Neural cell (in vitro differentiated cells): ENCODE measurements at regions not wholly inside any gene's neighbourhood (a gene's known extent, or its start where the extent isn't known, plus 50 kb on each side); places are given as distances from the start of the nearest gene placed in this dataset.

Experiments
- H2AFZ ChIP-seq: fragments of 200-600, 300-800 bp; sonication (generic), shearing (Covaris generic); 2 replicates; pipeline ENCODE4 v1.6.0; 2014; ENCODE audit warnings: low read depth, mild to moderate bottlenecking, antibody characterized with exemption, low read length, moderate library complexity
- H3F3A ChIP-seq: fragments of 200-600 bp; shearing (Covaris generic); 2 replicates; pipeline ENCODE4 v1.6.1; 2016; ENCODE audit warnings: mild to moderate bottlenecking, moderate library complexity, mixed read lengths, antibody characterized with exemption, low read length; ENCODE audit not compliant: insufficient read depth, poor library complexity, severe bottlenecking
- H3K27ac ChIP-seq: fragments of 200-600, 300-800 bp; sonication (generic), shearing (Covaris generic); 2 replicates; pipeline ENCODE4 v1.5.1; 2014; ENCODE audit warnings: mild to moderate bottlenecking, low read length, moderate library complexity
- H3K27me3 ChIP-seq: fragments of 300-800, 200-600 bp; sonication (generic), shearing (Covaris generic); 2 replicates; pipeline ENCODE4 v1.6.0; 2014; ENCODE audit warnings: mild to moderate bottlenecking, low read depth, low read length, moderate library complexity; ENCODE audit not compliant: insufficient read depth
- H3K36me3 ChIP-seq: fragments of 300-800, 200-600 bp; sonication (generic), shearing (Covaris generic); 2 replicates; pipeline ENCODE4 v1.5.1; 2014; ENCODE audit warnings: mild to moderate bottlenecking, antibody characterized with exemption, low read length, moderate library complexity; ENCODE audit not compliant: insufficient read depth
- H3K4me2 ChIP-seq: fragments of 300-800, 200-600 bp; sonication (generic), shearing (Covaris generic); 2 replicates; pipeline ENCODE4 v1.6.0; 2014; ENCODE audit warnings: mild to moderate bottlenecking, low read length
- H3K4me3 ChIP-seq: fragments of 300-800, 200-600 bp; sonication (generic), shearing (Covaris generic); 2 replicates; pipeline ENCODE4 v1.5.1; 2014; ENCODE audit warnings: mild to moderate bottlenecking, low read length, moderate library complexity
- H3K79me2 ChIP-seq: fragments of 200-600 bp; shearing (Covaris generic); replicated peaks from 2 replicates; pipeline ENCODE4 v1.6.0; 2014; ENCODE audit warnings: mild to moderate bottlenecking, low read length, moderate library complexity; ENCODE audit not compliant: insufficient read depth
- H3K9ac ChIP-seq: fragments of 300-800, 200-600 bp; sonication (generic), shearing (Covaris generic); 2 replicates; pipeline ENCODE4 v1.6.1; 2016; ENCODE audit warnings: mild to moderate bottlenecking, low read length, mixed read lengths
- H3K9me2 ChIP-seq: fragments of 200-600 bp; shearing (Covaris generic); 2 replicates; pipeline ENCODE4 v1.6.1; 2016; ENCODE audit warnings: mild to moderate bottlenecking, low read length, mixed read lengths; ENCODE audit not compliant: insufficient read depth
- H3K9me3 ChIP-seq: fragments of 200-600, 300-800 bp; sonication (generic), shearing (Covaris generic); 2 replicates; pipeline ENCODE4 v1.6.1; 2016; ENCODE audit warnings: mild to moderate bottlenecking, mixed run types, low read length, moderate library complexity, mixed read lengths
- H4K20me1 ChIP-seq: fragments of 200-600 bp; shearing (Covaris generic); 2 replicates; pipeline ENCODE4 v1.6.1; 2016; ENCODE audit warnings: mild to moderate bottlenecking, mixed run types; ENCODE audit not compliant: insufficient read depth
- CTCF ChIP-seq: fragments of 450-650 bp; IDR thresholded peaks from 2 replicates; pipeline ENCODE4 v1.5.1; 2014; ENCODE audit warnings: antibody characterized with exemption, mild to moderate bottlenecking, moderate library complexity; ENCODE audit not compliant: poor library complexity, severe bottlenecking
- EP300 ChIP-seq: fragments of 450-650 bp; conservative IDR thresholded peaks from 2 replicates; pipeline ENCODE4 v1.6.1; 2014; ENCODE audit warnings: antibody characterized with exemption, mild to moderate bottlenecking, moderate library complexity; ENCODE audit not compliant: poor library complexity, severe bottlenecking
- EZH2 ChIP-seq: fragments of 200-600, 300-800 bp; shearing (Covaris generic), sonication (generic); IDR thresholded peaks from 2 replicates; pipeline ENCODE4 v1.6.1; 2014; ENCODE audit warnings: antibody characterized with exemption, low read length, borderline replicate concordance, mild to moderate bottlenecking; ENCODE audit not compliant: insufficient read depth, poor library complexity, severe bottlenecking
- MXI1 ChIP-seq: fragments of 450-650 bp; conservative IDR thresholded peaks from 2 replicates; pipeline ENCODE4 v1.6.1; 2014; ENCODE audit warnings: antibody characterized with exemption, mild to moderate bottlenecking; ENCODE audit not compliant: poor library complexity, severe bottlenecking
- POLR2AphosphoS5 ChIP-seq: IDR thresholded peaks from 2 replicates; pipeline ENCODE4 v1.6.1; 2012
- RAD21 ChIP-seq: fragments of 450-650 bp; conservative IDR thresholded peaks from 2 replicates; pipeline ENCODE4 v1.6.1; 2014; ENCODE audit warnings: antibody characterized with exemption, mild to moderate bottlenecking, moderate library complexity
- REST ChIP-seq: IDR thresholded peaks from 2 replicates; pipeline ENCODE4 v1.6.1; 2012; ENCODE audit warnings: borderline replicate concordance
- SMC3 ChIP-seq: fragments of 450-650 bp; conservative IDR thresholded peaks from 2 replicates; pipeline ENCODE4 v1.6.1; 2014; ENCODE audit warnings: antibody characterized with exemption, mild to moderate bottlenecking, moderate library complexity; ENCODE audit not compliant: poor library complexity
- TAF1 ChIP-seq: IDR thresholded peaks from 2 replicates; pipeline ENCODE4 v1.6.1; 2012; ENCODE audit warnings: low read depth

GRCh38 chr1:190599670-190600069, 122.0 kb upstream of the BRINP3 start:
- Histone ChIP-seq H3K9me3 (no peaks in the 10 kb centered on the region), H3K27me3 (no peaks in the 10 kb centered on the region), H3K79me2 (no peaks in the 10 kb centered on the region), H3K27ac (no peak overlapping the region), H3K9ac (no peak overlapping the region), H4K20me1 (no peaks in the 10 kb centered on the region), H3K9me2 (no peaks in the 10 kb centered on the region), H3K4me3 (no peak overlapping the region), H3F3A (no peaks in the 10 kb centered on the region), H3K4me2 (no peak overlapping the region), H2AFZ (no peak overlapping the region), H3K36me3 (no peaks in the 10 kb centered on the region)
- TF ChIP-seq SMC3 (no peak), RAD21 (no peak), EP300 (no peak)

- no peaks in the 10 kb centered on the region for H3K36me3 ChIP-seq
- no peaks in the 10 kb centered on the region for H3K9me2 ChIP-seq
- H3F3A ChIP-seq, result no peaks in the 10 kb centered on the region
These were observed 124.7 kb upstream of the BRINP3 start for GRCh38 chr1:190602325-190602724.

More at GRCh38 chr1:190602325-190602724, 124.7 kb upstream of the BRINP3 start:
- Histone ChIP-seq H3K79me2 (no peaks in the 10 kb centered on the region), H3K27ac (no peak overlapping the region), H3K4me3 (no peak overlapping the region), H2AFZ (no peak overlapping the region), H4K20me1 (no peaks in the 10 kb centered on the region), H3K4me2 (no peak overlapping the region), H3K9ac (no peak overlapping the region), H3K9me3 (no peaks in the 10 kb centered on the region), H3K27me3 (no peaks in the 10 kb centered on the region)
- TF ChIP-seq CTCF (no peak), MXI1 (no peak), RAD21 (no peak), EZH2 (no peak), TAF1 (no peak), SMC3 (no peak), POLR2AphosphoS5 (no peak), EP300 (no peak), REST (no peak)
